ENCODE measurements at regions not wholly inside any gene's neighbourhood (a gene's known extent, or its start where the extent isn't known, plus 50 kb on each side); places are given as distances from the start of the nearest gene placed in this dataset.

GRCh38 chr5:54673523-54674225 lies 156.1 kb downstream of the SNX18 start:
- DNase-seq: no peak

- no peak for DNase-seq
Measured at GRCh38 chr5:54672871-54673270, 155.3 kb downstream of the SNX18 start.

- DNase-seq: peak; percentile 51
Measured at GRCh38 chr5:54671681-54672080, 154.1 kb downstream of the SNX18 start.

- DNase-seq: no peak
Measured at GRCh38 chr5:54671111-54671531, 153.6 kb downstream of the SNX18 start.

GRCh38 chr5:54670281-54670680 lies 152.7 kb downstream of the SNX18 start:
- no peak for DNase-seq

GRCh38 chr5:54669845-54670244 lies 152.3 kb downstream of the SNX18 start:
- no peak for DNase-seq

GRCh38 chr5:54669285-54669684 lies 151.7 kb downstream of the SNX18 start:
- peak; percentile 64 for DNase-seq

- no peak for DNase-seq
Measured at GRCh38 chr5:54668096-54668495, 150.5 kb downstream of the SNX18 start.

GRCh38 chr5:54667136-54667535 lies 149.6 kb downstream of the SNX18 start:
- peak; percentile 50 for DNase-seq

GRCh38 chr5:54663866-54664265 lies 146.3 kb downstream of the SNX18 start:
- peak; percentile 97 for DNase-seq

GRCh38 chr5:54661111-54661510 lies 143.6 kb downstream of the SNX18 start:
- DNase-seq: no peak

- no peak for DNase-seq
Measured at GRCh38 chr5:54659700-54660131, 142.2 kb downstream of the SNX18 start.

GRCh38 chr5:54658010-54658409 lies 140.5 kb downstream of the SNX18 start:
- peak; percentile 61 for DNase-seq

- no peak for DNase-seq
Measured at GRCh38 chr5:54656261-54656728, 138.7 kb downstream of the SNX18 start.

GRCh38 chr5:54655761-54656160 lies 138.2 kb downstream of the SNX18 start:
- DNase-seq: peak; percentile 46

- no peak for DNase-seq
Measured at GRCh38 chr5:54655266-54655665, 137.7 kb downstream of the SNX18 start.

GRCh38 chr5:54653956-54654614 lies 136.5 kb downstream of the SNX18 start:
- no peak for DNase-seq

- DNase-seq: peak; percentile 47
Measured at GRCh38 chr5:54651482-54652076, 134.0 kb downstream of the SNX18 start.

- no peak for DNase-seq
Measured at GRCh38 chr5:54649041-54649504, 131.5 kb downstream of the SNX18 start.

- DNase-seq: peak; percentile 89
Measured at GRCh38 chr5:54646356-54647101, 129.0 kb downstream of the SNX18 start.

- DNase-seq: peak; percentile 68
Measured at GRCh38 chr5:54645882-54646355, 128.4 kb downstream of the SNX18 start.

GRCh38 chr5:54644226-54644625 lies 126.7 kb downstream of the SNX18 start:
- DNase-seq: peak; percentile 54

- peak; percentile 94 for DNase-seq
Measured at GRCh38 chr5:54643685-54644106, 126.1 kb downstream of the SNX18 start.

Measured in fibroblast of skin of scalp (primary cell).